SKM-1 treated with dmso at 0.1 percent for 144 hours (cell line): ENCODE measurements at regions not wholly inside any gene's neighbourhood (a gene's known extent, or its start where the extent isn't known, plus 50 kb on each side); places are given as distances from the start of the nearest gene placed in this dataset.
"Not testable (repeated sequence)": the region's sequence is repeated elsewhere in the genome, so short reads cannot be mapped to it uniquely, and the experiment has no call there.

ENCODE experiments used
- DNase-seq: peaks from one replicate; lab custom pipeline; 2025; ENCODE audit not compliant: unreplicated experiment; lab: John Stamatoyannopoulos, UW

DNA sequence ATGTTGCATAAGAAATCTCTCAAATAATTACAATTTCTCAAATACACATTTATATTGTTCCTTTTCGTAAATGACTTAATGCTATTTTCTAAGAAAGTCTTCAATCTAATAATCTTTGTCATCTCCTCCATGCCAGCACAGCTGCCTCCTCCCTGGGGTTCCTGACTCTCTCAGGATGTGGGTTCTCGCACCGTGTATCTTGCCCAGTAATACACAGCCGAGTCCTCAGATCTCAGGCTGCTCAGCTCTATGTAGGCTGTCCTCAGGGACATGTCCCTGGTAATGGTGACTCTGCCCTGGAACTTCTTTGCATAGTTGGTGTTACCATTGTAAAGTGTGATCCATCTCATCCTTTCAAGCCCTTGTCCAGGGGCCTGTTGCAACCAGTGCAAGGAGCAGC, 1177.3 kb downstream of the TMEM121 start:
- DNase-seq: not testable (repeated sequence)

DNA sequence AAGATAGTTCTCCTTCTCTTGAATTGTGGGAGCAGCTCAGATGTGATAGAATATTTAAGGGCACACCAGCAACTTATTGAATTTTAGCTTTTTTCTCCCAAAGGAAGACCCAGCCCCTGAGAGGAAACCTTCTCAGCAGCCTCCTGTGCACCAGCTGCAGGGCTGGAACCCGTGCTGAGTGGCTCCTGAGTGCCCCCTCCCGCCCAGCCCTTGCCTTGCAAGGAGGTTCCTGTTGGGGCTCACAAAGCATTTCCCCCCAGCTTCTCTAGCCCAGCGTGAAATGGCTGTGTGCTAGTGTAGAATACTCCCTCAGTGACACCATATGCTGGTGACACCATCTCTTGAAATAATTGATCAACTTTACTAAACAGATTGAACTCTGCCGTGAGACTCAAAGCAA, 1180.1 kb downstream of the TMEM121 start:
- not testable (repeated sequence) for DNase-seq

DNA sequence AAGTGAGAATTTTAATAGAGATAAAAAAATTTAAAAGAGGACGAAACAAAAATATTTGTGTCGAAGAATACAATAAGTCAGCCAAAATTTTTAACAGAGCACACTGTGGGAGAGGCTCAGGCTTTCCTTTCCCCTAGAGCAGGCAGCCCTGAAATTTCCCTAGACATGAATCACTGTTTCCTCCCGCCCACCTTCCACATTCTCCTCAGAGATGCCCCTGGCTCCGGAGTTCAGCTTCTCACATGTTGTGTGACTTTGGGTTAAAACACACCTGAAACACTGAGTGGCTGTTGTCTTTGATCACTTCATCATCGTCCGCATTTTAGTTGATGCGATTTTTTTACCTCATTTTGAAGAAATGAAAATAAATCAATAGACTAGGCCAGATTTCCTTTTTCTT, 1183.8 kb downstream of the TMEM121 start:
- DNase-seq: not testable (repeated sequence)

DNA sequence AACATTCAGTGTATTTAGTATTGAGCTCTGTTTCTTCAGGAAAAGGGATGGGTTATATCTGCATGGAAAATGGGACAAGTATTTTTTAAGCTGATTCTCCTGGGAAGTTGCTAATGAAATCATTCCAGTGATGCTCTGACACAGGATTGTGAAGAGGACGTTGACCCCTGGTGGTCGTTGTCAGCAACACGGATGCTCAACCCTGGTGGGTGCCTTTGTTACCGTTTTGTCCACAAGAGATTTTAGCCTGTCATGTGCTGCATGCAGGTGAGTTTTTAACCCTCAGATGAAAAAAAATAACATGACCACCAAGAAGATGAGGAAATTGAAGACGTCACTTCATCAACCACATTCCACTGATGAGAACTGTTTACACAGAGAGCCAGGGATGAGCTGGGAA, 1186.1 kb downstream of the TMEM121 start:
- not testable (repeated sequence) for DNase-seq

DNA sequence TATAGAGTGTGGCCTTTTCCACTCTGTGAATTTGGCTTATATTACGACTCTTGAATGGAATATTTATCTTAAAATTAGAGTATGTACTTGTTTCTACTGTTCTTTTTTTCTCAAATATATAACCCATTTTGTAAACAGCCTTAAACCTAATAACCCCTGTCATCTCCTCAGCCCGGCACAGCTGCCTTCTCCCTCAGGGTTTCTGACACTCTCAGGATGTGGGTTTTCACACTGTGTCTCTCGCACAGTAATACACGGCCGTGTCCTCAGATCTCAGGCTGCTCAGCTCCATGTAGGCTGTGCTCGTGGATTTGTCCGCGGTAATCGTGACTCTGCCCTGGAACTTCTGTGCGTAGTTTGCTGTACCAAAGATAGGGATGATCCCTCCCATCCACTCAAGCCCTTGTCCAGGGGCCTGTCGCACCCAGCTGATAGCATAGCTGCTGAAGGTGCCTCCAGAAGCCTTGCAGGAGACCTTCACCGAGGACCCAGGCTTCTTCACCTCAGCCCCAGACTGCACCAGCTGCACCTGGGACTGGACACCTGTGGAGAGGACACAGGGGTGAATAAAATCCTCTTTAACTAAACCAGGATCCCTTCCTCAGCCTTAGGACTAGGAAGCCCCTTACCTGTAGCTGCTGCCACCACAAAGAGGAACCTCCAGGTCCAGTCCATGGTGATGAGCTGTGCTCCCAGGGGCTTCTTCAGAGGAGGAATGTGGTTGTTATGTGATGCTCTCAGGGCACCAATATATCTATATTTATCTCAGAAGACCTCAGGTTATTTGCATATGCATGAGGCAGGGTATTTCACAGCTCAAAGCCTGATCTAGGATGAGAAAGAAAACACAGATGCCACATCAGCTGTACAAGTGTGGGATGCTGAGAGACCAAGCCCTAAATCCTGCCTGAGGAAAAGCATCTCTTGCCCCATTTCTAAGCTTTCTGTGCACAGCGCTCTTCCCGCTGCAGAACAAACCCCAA, 1188.4 kb downstream of the TMEM121 start:
- not testable (repeated sequence) for DNase-seq

DNA sequence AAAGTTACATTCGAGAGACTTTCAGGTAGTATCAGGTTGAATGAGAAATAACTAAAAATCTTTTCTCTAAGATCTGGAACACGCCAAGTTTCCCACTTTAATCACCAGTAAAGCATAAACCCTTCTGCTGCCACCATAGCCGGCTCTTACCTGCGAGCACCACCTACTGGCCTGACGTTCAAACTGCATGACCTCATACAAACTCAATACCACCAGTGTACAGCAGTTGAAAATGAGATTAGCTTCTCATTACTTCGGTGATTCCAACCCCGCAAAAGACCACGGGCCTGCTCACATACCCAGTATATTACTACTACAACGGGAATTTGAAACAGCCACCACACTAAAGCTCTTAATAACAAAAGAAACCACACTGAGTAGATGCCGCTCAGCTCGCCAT, 1191.2 kb downstream of the TMEM121 start:
- not testable (repeated sequence) for DNase-seq

DNA sequence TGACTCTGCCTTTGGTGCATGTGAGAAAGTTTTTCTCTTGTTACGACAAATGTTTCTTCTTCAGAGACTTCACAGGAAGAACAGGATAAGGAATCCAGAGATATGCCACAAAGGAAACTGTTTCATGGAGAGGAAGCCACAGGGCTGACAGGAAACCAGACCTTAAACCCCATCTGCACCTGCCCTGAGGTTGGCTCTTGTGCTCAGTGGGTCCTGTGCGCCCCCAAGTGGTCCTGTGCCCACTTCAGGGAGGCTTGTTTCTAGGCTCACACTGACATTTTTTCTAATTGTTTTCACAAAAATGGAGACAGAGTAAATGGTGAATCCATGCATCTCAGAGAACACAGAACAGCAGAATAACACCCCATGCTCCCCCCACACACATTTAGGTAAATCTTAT, 1193.5 kb downstream of the TMEM121 start:
- DNase-seq: not testable (repeated sequence)

DNA sequence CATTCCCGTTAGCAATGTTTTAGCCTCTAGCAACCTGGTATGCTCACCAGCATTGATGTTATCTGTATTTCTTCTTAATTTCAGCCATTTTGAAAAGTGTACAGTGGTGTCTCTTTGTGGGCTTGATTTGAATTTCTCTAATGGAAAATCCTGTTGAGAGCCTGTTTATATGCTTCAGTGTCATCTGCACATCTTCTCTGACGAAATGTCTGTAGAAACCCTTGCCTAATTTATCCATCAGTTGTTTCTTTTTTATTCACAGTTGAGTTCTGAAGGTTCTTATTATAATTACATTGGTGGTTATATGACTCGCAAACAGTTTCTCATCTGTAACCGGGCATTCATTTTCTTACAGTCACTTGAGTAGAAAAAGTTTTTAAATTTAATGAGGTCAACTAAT, 1195.5 kb downstream of the TMEM121 start:
- DNase-seq: not testable (repeated sequence)

DNA sequence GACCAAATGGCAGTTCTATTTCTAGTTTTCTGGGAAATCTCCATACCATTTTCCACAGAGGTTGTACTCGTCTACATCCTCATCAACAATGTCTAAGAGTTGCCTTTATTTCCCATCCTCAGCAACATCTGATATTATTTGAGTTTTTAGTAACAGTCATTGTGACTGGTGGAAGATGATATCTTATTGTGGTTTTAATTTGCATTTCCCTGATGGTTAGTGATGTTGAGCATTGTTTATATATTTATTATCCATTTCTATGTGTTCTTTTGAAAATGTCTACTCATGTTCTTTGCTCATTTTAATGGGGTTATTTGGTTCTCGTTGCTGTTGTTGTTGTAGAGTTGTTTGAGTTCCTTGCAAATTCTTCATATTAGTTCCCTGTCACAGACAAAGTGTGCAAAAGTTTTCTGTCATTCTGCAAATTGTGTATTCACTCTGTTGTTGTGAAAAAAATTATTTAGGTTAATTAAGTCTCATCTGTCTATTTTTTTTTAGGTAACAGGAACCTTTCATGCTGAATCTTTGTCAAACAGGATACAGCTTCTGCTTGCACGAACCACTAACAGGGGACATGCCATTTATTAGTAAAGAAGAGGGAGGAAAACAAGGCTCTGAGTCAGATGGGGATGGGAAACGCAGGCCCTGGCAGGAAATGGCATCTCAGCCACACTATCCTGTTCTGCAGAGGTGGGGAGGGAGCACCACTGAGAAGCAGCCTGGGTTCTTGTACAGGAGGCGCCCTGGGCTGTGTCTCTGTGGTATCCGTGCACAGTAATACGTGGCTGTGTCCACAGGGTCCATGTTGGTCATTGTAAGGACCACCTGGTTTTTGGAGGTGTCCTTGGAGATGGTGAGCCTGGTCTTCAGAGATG, 1196.7 kb downstream of the TMEM121 start:
- DNase-seq: not testable (repeated sequence)

DNA sequence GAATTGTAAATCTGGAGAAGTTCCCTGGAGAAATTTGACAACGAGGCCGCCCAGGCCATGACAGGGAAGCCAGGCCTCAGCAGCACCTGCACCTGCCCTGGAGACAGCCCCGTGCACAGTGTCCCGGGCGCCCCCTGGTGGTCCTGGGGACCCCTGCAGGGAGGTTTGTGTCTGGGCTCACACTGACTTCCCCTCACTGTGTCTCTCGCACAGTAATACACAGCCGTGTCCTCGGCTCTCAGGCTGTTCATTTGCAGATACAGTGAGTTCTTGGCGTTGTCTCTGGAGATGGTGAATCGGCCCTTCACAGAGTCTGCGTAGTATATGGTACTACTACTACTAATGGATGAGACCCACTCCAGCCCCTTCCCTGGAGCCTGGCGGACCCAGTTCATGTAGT, 1201.6 kb downstream of the TMEM121 start:
- not testable (repeated sequence) for DNase-seq

DNA sequence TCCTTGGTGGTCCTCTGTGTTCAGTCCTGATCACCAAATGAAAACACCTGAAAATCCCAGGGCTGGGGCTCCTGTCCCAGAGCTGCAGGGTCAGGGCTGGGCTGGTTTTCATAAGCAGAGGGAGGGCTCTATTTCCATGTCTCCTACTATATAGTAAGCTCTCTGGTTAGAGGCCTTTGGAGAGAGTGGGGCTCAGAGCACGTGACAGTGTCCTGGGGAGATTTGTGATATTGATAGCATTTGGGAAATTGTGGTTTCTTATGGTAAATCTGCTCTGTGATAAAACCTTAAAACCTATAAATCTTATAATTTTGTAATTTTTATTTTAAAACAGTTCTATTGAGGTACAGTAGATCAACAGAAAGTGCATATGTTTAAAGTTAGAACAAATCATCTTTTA, 1202.2 kb downstream of the TMEM121 start:
- DNase-seq: no peak

DNA sequence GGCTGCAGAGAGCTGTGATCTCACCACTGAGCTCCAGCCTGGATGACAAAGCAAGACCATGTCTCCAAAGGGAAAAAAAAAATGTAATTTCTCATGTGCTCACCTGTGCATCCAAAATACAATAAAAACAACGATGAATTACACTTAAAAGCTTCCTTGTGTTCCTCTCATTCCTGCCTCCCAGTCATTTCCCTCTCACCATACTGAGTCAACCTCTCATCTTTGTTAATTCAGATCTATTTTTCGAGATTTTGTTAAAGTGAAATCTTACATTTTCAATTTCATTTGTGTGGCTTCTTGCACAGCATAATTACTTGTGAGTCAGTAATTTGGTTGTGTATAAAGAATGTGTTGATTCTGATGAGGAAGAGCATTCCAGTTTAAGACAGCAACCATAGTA, 1203.2 kb downstream of the TMEM121 start:
- no peak for DNase-seq

DNA sequence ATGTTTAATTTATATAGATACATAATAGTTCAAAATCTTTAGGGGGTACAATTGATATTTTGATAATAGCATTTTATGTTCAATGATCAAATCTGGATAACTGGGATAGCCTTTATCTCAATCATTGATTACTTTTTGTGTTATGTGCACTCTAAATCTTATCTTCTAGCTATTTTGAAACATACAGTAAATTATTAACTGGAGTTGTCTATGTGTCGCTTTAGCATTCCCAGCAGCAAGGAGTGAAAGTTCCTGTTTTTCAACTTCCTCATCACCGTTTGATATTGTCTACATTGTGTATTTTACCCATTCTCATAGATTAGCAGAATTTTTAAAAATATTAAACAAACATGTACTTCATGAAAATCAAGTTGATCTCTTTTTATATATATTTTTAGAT, 1207.4 kb downstream of the TMEM121 start:
- DNase-seq: no peak

DNA sequence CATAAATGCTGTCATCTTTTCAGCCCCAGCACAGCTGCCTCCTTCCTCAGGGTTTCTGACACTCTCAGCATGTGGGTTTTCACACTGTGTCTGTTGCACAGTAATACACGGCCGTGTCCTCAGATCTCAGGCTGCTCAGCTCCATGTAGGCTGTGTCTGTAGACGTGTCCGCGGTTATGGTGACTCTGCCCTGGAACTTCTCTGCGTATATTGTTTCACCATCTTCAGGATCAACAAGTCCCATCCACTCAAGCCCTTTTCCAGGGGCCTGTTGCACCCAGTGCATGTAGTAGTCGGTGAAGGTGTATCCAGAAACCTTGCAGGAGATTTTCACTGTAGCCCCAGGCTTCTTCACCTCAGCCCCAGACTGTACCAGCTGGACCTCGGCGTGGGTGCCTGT, 1210.6 kb downstream of the TMEM121 start:
- DNase-seq: no peak

DNA sequence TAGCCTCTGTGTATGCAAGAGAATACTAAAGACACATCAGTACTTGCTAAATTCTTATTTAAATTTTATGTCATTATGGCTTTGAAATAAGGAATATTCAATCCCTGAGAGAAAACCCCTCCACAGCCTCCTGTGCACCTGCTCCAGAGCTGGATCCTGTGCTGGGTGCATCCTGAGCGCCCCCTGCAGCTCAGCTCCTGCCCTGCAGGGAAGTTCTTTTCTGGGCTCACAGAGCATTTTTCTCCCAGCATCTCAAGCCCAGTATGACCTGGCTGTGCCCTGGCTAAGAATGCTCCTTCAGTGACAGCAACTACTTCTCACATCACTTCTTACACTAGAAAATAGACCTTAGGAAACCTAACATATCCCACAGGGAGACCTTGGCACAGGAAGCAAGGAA, 1211.7 kb downstream of the TMEM121 start:
- DNase-seq: no peak

DNA sequence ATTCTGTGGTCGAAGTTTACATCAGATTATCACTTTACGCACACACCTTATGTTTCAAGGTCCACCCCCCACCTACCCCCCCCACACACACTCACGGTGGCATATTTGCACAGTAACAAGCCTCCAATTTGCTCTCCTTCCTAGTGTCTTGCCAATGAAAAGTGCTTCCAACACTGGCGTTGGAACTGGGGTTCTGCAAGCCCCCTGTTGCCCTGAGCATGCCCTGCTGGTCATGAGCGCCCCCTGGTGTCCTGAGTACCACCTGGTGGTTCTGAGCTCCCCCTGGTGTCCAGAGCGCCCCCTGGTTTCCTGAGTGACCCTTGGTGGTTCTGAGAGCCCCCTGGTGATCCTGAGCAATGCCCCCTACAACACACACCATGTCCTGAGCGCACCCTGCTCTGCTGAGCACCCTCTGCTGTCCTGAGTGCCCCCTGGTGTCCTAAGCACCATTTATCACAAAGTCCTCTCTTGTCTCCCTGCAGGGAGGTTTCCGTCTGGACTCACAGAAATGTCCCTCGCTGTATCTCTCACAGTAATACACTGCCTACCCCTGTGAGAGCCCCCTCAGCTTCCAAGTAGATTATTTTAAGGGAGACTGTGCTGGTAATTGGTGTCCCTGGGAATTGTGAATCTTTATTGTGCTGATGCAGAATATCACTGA, 1212.3 kb downstream of the TMEM121 start:
- not testable (repeated sequence) for DNase-seq

DNA sequence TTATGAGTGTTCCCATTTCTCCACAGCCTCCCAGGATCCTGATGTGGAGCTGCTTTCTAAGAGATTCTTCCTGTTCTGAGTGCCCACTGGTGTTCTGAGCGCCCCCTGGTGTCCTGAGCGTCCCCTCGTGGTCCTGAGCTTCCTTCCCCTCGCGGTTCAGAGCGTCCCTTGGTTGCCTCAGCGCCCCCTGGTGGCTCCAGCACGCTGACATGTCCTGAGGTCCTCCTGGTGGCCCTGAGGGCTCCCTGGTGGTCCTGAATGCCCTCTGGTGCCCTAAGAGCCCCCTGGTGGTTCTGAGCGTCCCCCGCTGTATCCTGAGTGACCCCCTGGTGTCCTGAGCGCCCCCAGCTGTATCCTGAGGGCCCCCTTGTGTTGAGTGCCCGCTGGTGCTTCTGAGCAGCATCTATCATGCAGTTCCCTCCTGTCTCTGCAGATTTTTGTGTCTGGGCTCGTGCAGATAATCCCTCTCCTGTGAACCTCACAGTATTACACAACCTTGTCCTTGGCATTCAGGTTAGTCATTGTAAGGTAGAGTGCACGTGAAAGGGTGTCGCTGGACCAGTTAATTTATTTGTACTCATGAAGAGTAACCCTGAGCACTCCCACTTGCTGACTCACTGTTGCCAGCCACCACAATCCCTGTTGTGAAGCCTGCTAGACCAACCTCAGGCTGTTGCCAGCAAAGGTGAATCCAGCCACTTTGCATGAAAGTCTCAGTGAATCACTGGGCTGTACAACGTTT, 1214.9 kb downstream of the TMEM121 start:
- DNase-seq: not testable (repeated sequence)

DNA sequence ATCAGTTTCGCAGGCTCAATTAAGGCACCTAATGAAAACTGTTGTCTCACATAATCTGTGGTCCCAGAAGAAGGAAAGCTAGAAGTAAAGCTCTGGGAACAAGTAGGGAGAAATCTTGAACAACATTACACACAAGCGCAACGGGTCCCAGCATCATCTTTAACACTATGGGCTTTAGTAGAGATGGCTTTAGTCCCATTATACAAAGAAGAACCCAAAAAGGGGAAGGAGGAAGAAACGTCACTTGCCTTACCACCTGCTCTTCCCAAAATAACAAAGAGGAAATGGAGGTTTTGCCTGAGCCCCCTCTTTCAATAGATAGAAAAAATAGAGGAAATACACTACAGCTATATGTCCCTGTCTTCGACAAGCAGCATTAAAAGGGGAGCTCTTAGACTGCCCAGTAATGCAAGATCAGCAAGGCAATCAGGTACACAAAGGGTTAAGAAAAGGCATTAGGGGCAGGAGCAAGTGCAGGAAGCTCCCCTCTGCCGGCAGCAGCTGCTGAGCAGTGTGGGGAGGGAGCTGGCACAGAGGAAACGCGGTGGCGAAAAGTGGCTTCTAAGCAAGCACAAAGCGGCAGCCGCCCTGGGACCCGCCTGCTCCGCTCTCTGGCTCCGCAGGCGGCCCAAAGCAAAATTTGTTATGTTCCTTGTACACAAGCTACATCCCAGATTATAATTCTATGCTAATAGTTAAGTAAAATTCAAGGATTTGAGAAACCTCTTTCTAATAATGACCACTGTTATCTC, 1218.8 kb downstream of the TMEM121 start:
- DNase-seq: not testable (repeated sequence)

DNA sequence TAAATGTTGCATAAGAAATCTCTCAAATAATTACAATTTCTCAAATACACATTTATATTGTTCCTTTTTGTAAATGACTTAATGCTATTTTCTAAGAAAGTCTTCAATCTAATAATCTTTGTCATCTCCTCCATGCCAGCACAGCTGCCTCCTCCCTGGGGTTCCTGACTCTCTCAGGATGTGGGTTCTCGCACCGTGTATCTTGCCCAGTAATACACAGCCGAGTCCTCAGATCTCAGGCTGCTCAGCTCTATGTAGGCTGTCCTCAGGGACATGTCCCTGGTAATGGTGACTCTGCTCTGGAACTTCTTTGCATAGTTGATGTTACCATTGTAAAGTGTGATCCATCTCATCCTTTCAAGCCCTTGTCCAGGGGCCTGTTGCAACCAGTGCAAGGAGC, 1223.7 kb downstream of the TMEM121 start:
- DNase-seq: not testable (repeated sequence)

DNA sequence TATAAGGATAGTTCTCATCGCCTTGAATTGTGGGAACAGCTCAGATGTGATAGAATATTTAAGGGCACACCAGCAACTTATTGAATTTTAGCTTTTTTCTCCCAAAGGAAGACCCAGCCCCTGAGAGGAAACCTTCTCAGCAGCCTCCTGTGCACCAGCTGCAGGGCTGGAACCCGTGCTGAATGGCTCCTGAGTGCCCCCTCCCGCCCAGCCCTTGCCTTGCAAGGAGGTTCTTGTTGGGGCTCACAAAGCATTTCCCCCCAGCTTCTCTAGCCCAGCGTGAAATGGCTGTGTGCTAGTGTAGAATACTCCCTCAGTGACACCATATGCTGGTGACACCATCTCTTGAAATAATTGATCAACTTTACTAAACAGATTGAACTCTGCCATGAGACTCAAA, 1227.4 kb downstream of the TMEM121 start:
- DNase-seq: not testable (repeated sequence)
